Caco-2 (cell line): ENCODE measurements at regions not wholly inside any gene's neighbourhood (a gene's known extent, or its start where the extent isn't known, plus 50 kb on each side); places are given as distances from the start of the nearest gene placed in this dataset.

ENCODE experiments used
- BruUV-seq: library from RNA; stranded (reverse); fragments of 400-500 nt; replicated peaks from 2 replicates; lab custom pipeline; 2021; lab: Mats Ljungman, UMichigan
- CTCF ChIA-PET: fragments of 300-600 bp; sonication (Branson Sonifier 250); formaldehyde crosslinking; loops from one replicate; lab custom pipeline; 2022; ENCODE audit warnings: antibody characterized with exemption; lab: Charles Lee
- POLR2A ChIA-PET: fragments of 300-600 bp; sonication (Branson Sonifier 250); formaldehyde crosslinking; loops from one replicate; lab custom pipeline; 2022; ENCODE audit warnings: antibody characterized with exemption; lab: Charles Lee
- DNase-seq, 2 experiments: peaks; one replicate each; pipeline versions ENCODE4 v3.0.0 to v3.0.0-alpha.2; 2020 to 2022
- H3K27me3 ChIP-seq: replicated peaks from 2 replicates; pipeline ENCODE4 v1.6.0; 2011; ENCODE audit warnings: low read length; ENCODE audit not compliant: control insufficient read depth, insufficient read depth
- H3K36me3 ChIP-seq: 2 replicates; pipeline ENCODE4 v1.5.1; 2011; ENCODE audit warnings: low read length; ENCODE audit not compliant: control insufficient read depth, insufficient read depth
- H3K4me1 ChIP-seq: fragments of 250-450 bp; sonication (Bioruptor Pico); 2 replicates; pipeline ENCODE4 v1.5.1; 2020; ENCODE audit warnings: mild to moderate bottlenecking
- H3K4me3 ChIP-seq: 2 replicates; pipeline ENCODE4 v1.5.1; 2011; ENCODE audit warnings: low read depth, mild to moderate bottlenecking, control low read depth, low read length
- H3K9me3 ChIP-seq: fragments of 250-450 bp; sonication (Bioruptor Pico); 2 replicates; pipeline ENCODE4 v1.5.1; 2020; ENCODE audit warnings: mild to moderate bottlenecking, moderate library complexity
- H3K27ac Mint-ChIP-seq: one replicate; pipeline ENCODE4 v1.8.0; 2022; ENCODE audit warnings: mixed read lengths; ENCODE audit not compliant: unreplicated experiment
- H3K27me3 Mint-ChIP-seq: one replicate; pipeline ENCODE4 v1.8.0; 2022; ENCODE audit warnings: mixed read lengths; ENCODE audit not compliant: insufficient read depth, unreplicated experiment
- H3K36me3 Mint-ChIP-seq: one replicate; pipeline ENCODE4 v1.8.0; 2022; ENCODE audit warnings: mild to moderate bottlenecking, mixed read lengths; ENCODE audit not compliant: insufficient read depth, unreplicated experiment
- H3K4me1 Mint-ChIP-seq: one replicate; pipeline ENCODE4 v1.8.0; 2022; ENCODE audit warnings: low read depth, mixed read lengths; ENCODE audit not compliant: unreplicated experiment
- H3K4me3 Mint-ChIP-seq: one replicate; pipeline ENCODE4 v1.8.0; 2022; ENCODE audit warnings: mild to moderate bottlenecking, moderate library complexity, mixed read lengths; ENCODE audit not compliant: unreplicated experiment
- H3K9me3 Mint-ChIP-seq: one replicate; pipeline ENCODE4 v1.8.0; 2022; ENCODE audit warnings: mixed read lengths; ENCODE audit not compliant: unreplicated experiment
- intact Hi-C: fragments of 100-400 bp; cut with micrococcal nuclease; formaldehyde crosslinking; loops from one replicate; pipeline ENCODE4 v1.10.0; 2022; ENCODE audit not compliant: unreplicated experiment
- TF ChIP-seq, protein P1 (sequence below), 2 experiments: fragments of 200-600 bp in 1 of 2; IDR thresholded peaks; 1 replicate in 1 of 2; 2 replicates in 1 of 2; pipeline versions ENCODE4 v1.5.1 to v1.8.0; 2011 to 2022; ENCODE audit warnings: antibody characterized with exemption in 1 of 2, control low read depth in 1 of 2, inconsistent platforms in 1 of 2, low read depth in 1 of 2, low read length in 1 of 2, mild to moderate bottlenecking in 1 of 2, moderate library complexity in 1 of 2; ENCODE audit not compliant: insufficient read depth in 1 of 2, severe bottlenecking in 1 of 2, unreplicated experiment in 1 of 2

DNA sequence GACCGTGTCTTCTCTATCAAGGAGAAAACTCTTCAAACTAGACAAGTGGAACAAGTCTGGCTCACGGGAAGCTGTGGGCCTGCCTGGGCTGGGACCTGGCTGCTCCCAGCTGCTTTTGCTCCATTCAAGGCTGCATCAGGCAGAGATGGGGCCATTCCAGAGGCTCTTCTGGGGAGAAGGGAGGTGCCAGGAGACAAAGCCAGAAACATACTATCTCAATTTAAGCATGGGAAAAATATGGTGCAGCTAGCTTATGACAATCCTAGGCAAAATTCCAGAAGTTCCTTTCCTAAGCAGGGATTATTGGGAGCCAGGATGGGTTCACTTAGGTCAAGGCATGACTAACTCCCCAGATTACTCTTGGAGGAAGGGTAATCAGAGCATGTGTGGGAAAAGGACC lies 90.8 kb upstream of the SLC2A1 start:
- POLR2A ChIA-PET = interaction anchor here (0.9 kb wide), 1 partner anchor 41 kb away, joined by 3 read pairs; no protein-coding TSS in a partner anchor
- CTCF ChIA-PET = no interaction called here

GRCh38 chr1:43048601-43049011 lies 89.9 kb upstream of the SLC2A1 start:
- H3K4me1 ChIP-seq = peaks cover 84% of the 10 kb centered on the region
- no peak overlapping the region for H3K4me3 Mint-ChIP-seq
- ChIA-PET CTCF (no interaction called here), POLR2A (no interaction called here)
- no TSS peak for BruUV-seq
- peaks cover 5% of the 10 kb centered on the region for H3K36me3 Mint-ChIP-seq
- DNase-seq = no peak
- TF ChIP-seq, protein P1, sequence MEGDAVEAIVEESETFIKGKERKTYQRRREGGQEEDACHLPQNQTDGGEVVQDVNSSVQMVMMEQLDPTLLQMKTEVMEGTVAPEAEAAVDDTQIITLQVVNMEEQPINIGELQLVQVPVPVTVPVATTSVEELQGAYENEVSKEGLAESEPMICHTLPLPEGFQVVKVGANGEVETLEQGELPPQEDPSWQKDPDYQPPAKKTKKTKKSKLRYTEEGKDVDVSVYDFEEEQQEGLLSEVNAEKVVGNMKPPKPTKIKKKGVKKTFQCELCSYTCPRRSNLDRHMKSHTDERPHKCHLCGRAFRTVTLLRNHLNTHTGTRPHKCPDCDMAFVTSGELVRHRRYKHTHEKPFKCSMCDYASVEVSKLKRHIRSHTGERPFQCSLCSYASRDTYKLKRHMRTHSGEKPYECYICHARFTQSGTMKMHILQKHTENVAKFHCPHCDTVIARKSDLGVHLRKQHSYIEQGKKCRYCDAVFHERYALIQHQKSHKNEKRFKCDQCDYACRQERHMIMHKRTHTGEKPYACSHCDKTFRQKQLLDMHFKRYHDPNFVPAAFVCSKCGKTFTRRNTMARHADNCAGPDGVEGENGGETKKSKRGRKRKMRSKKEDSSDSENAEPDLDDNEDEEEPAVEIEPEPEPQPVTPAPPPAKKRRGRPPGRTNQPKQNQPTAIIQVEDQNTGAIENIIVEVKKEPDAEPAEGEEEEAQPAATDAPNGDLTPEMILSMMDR (IDR thresholded peaks at IDR 0.05; ENCODE audit: insufficient read depth in 1 of 2, low read depth in 1 of 2, low read length in 1 of 2, severe bottlenecking in 1 of 2, unreplicated experiment in 1 of 2) = no peak
- H3K4me1 Mint-ChIP-seq = peaks cover 43% of the 10 kb centered on the region
- no peaks in the 10 kb centered on the region for H3K9me3 Mint-ChIP-seq
- no peak overlapping the region for H3K27ac Mint-ChIP-seq
- H3K9me3 ChIP-seq = no peaks in the 10 kb centered on the region
- no peaks in the 10 kb centered on the region for H3K27me3 Mint-ChIP-seq
- H3K36me3 ChIP-seq = no peaks in the 10 kb centered on the region
- intact Hi-C loops = no loop called here
- H3K27me3 ChIP-seq = no peaks in the 10 kb centered on the region
- no peak overlapping the region for H3K4me3 ChIP-seq

More for the DNA sequence above, 90.8 kb upstream of the SLC2A1 start:
- BruUV-seq = no TSS peak
- Mint-ChIP-seq H3K36me3 (peaks cover 5% of the 10 kb centered on the region), H3K4me1 (peaks cover 44% of the 10 kb centered on the region), H3K27me3 (no peaks in the 10 kb centered on the region), H3K27ac (peak overlapping the region; percentile 91), H3K4me3 (no peak overlapping the region), H3K9me3 (no peaks in the 10 kb centered on the region)
- Histone ChIP-seq H3K4me1 (peaks cover 85% of the 10 kb centered on the region), H3K9me3 (no peaks in the 10 kb centered on the region), H3K27me3 (no peaks in the 10 kb centered on the region), H3K4me3 (no peak overlapping the region), H3K36me3 (no peaks in the 10 kb centered on the region)
- TF ChIP-seq, protein P1 (IDR thresholded peaks at IDR 0.05; ENCODE audit: insufficient read depth in 1 of 2, low read depth in 1 of 2, low read length in 1 of 2, severe bottlenecking in 1 of 2, unreplicated experiment in 1 of 2) = no peak
- DNase-seq = no peak
- intact Hi-C loops = no loop called here

DNA sequence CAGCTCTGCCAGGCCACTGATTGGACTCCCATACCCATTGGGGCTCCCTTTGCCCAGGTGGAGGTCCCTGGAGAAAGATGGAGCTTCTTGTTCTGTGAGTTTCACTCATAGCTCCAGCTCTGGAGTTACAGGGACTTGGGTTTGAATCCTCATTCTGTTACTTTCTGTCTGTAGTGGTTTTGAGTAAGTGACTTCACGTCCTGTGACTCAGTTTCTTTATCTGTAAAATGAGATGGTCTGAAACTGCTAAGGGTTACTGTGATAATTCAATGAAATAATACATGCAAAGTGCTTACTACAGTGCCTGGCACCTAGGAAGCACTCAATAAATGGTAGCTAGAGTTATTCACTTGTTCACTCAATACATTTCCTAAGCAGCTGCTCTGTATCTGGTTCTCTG lies 88.5 kb upstream of the SLC2A1 start:
- Mint-ChIP-seq H3K27me3 (no peaks in the 10 kb centered on the region), H3K9me3 (no peaks in the 10 kb centered on the region), H3K4me3 (no peak overlapping the region), H3K27ac (peak overlapping the region; percentile 48), H3K4me1 (peaks cover 44% of the 10 kb centered on the region), H3K36me3 (peaks cover 5% of the 10 kb centered on the region)
- TF ChIP-seq, protein P1 (IDR thresholded peaks at IDR 0.05; ENCODE audit: insufficient read depth in 1 of 2, low read depth in 1 of 2, low read length in 1 of 2, severe bottlenecking in 1 of 2, unreplicated experiment in 1 of 2) = no peak
- no peaks in the 10 kb centered on the region for H3K9me3 ChIP-seq
- POLR2A ChIA-PET = no interaction called here
- intact Hi-C loops = no loop called here
- BruUV-seq = no TSS peak
- no peak for DNase-seq
- CTCF ChIA-PET = no interaction called here
- H3K4me3 ChIP-seq = no peak overlapping the region
- peaks cover 72% of the 10 kb centered on the region for H3K4me1 ChIP-seq
- no peaks in the 10 kb centered on the region for H3K36me3 ChIP-seq
- H3K27me3 ChIP-seq = no peaks in the 10 kb centered on the region
